ENCODE measurements at regions not wholly inside any gene's neighbourhood (a gene's known extent, or its start where the extent isn't known, plus 50 kb on each side); places are given as distances from the start of the nearest gene placed in this dataset.

GRCh38 chr1:161432091-161432490 lies 64.4 kb upstream of the CFAP126 start (continued):
- TF ChIP-seq CTCF (IDR thresholded peaks at IDR 0.05; ENCODE audit: control extremely low read depth in 1 of 3, insufficient read depth in 1 of 3, low read depth in 1 of 3, low read length in 3 of 3) = no peak
- TF ChIP-seq POLR2AphosphoS5 (IDR thresholded peaks at IDR 0.05; ENCODE audit: low read depth, low read length) = no peak
- no peak for TF ChIP-seq MAFK (IDR thresholded peaks at IDR 0.05; ENCODE audit: low read depth, low read length)

Measured in H1 (cell line).